PC-3 (cell line): ENCODE measurements at regions not wholly inside any gene's neighbourhood (a gene's known extent, or its start where the extent isn't known, plus 50 kb on each side); places are given as distances from the start of the nearest gene placed in this dataset.

Experiments used
- EZH2 ChIP-seq: fragments of 300-600 bp; sonication (generic); IDR thresholded peaks from one replicate; pipeline ENCODE4 v1.6.1; 2017; ENCODE audit warnings: antibody characterized with exemption, mild to moderate bottlenecking, low read length; ENCODE audit not compliant: unreplicated experiment
- TF ChIP-seq, protein P1 (sequence below): fragments of 300-600 bp; sonication (generic); conservative IDR thresholded peaks from 2 replicates; pipeline ENCODE4 v1.5.1; 2017; ENCODE audit warnings: antibody characterized with exemption, low read depth, mild to moderate bottlenecking, low read length

DNA sequence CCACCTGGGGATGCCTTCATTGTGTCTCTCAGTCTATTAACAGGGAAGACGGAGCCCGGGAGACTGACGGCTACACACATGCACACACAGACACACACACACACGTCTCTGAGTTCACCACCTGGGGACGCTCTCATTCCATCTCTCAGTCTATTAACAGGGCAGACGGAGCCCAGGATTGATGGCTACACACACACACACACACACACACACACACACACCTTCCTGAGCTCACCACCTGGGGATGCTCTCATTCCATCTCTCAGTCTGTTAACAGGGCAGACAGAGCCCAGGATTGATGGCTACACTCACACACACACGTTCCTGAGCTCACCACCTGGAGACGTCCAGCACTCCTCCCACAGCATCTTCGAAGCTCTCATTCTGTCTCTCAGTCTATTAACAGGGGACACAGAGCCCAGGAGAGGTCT lies 143.9 kb downstream of the OR4M2 start:
- TF ChIP-seq, protein P1, sequence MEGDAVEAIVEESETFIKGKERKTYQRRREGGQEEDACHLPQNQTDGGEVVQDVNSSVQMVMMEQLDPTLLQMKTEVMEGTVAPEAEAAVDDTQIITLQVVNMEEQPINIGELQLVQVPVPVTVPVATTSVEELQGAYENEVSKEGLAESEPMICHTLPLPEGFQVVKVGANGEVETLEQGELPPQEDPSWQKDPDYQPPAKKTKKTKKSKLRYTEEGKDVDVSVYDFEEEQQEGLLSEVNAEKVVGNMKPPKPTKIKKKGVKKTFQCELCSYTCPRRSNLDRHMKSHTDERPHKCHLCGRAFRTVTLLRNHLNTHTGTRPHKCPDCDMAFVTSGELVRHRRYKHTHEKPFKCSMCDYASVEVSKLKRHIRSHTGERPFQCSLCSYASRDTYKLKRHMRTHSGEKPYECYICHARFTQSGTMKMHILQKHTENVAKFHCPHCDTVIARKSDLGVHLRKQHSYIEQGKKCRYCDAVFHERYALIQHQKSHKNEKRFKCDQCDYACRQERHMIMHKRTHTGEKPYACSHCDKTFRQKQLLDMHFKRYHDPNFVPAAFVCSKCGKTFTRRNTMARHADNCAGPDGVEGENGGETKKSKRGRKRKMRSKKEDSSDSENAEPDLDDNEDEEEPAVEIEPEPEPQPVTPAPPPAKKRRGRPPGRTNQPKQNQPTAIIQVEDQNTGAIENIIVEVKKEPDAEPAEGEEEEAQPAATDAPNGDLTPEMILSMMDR = no peak
- no peak for TF ChIP-seq EZH2
